HG03342 (cell line): ENCODE measurements at regions not wholly inside any gene's neighbourhood (a gene's known extent, or its start where the extent isn't known, plus 50 kb on each side); places are given as distances from the start of the nearest gene placed in this dataset.

ENCODE experiments used
- ATAC-seq: cut with Tn5 transposase; IDR thresholded peaks from one replicate; pipeline ENCODE4 v1.9.1; 2021; ENCODE audit warnings: mild to moderate bottlenecking, moderate library complexity; ENCODE audit not compliant: unreplicated experiment

- no peak for ATAC-seq
These were observed 139.8 kb upstream of the BACH2 start for GRCh38 chr6:90436403-90436802.

- no peak for ATAC-seq
These were observed 138.7 kb upstream of the BACH2 start for GRCh38 chr6:90435207-90435899.

GRCh38 chr6:90434094-90434493 is 137.5 kb upstream of the BACH2 start:
- ATAC-seq: no peak

- no peak for ATAC-seq
These were observed 136.3 kb upstream of the BACH2 start for GRCh38 chr6:90432937-90433336.

GRCh38 chr6:90432041-90432775 is 135.6 kb upstream of the BACH2 start:
- no peak for ATAC-seq

GRCh38 chr6:90431576-90431975 is 134.9 kb upstream of the BACH2 start:
- ATAC-seq: no peak

- ATAC-seq: no peak
These were observed 133.1 kb upstream of the BACH2 start for GRCh38 chr6:90429713-90430112.

- ATAC-seq: no peak
These were observed 131.9 kb upstream of the BACH2 start for GRCh38 chr6:90428514-90428913.

- peak; percentile 99 for ATAC-seq
These were observed 128.6 kb upstream of the BACH2 start for GRCh38 chr6:90425161-90425641.

- no peak for ATAC-seq
These were observed 127.9 kb upstream of the BACH2 start for GRCh38 chr6:90424580-90424979.

GRCh38 chr6:90421666-90422065 is 125.0 kb upstream of the BACH2 start:
- ATAC-seq: no peak

- no peak for ATAC-seq
These were observed 123.9 kb upstream of the BACH2 start for GRCh38 chr6:90420500-90420899.

- no peak for ATAC-seq
These were observed 120.7 kb upstream of the BACH2 start for GRCh38 chr6:90417385-90417784.

GRCh38 chr6:90416322-90416721 is 119.7 kb upstream of the BACH2 start:
- ATAC-seq: no peak

- ATAC-seq: no peak
These were observed 118.5 kb upstream of the BACH2 start for GRCh38 chr6:90415178-90415577.

GRCh38 chr6:90414352-90414751 is 117.7 kb upstream of the BACH2 start:
- no peak for ATAC-seq

- no peak for ATAC-seq
These were observed 117.2 kb upstream of the BACH2 start for GRCh38 chr6:90413867-90414266.

GRCh38 chr6:90413396-90413795 is 116.8 kb upstream of the BACH2 start:
- no peak for ATAC-seq

- ATAC-seq: no peak
These were observed 116.1 kb upstream of the BACH2 start for GRCh38 chr6:90412538-90413369.

- ATAC-seq: peak; percentile 88
These were observed 114.7 kb upstream of the BACH2 start for GRCh38 chr6:90411292-90411781.

GRCh38 chr6:90409700-90410099 is 113.1 kb upstream of the BACH2 start:
- no peak for ATAC-seq
